OCI-LY7 (cell line): ENCODE measurements at regions not wholly inside any gene's neighbourhood (a gene's known extent, or its start where the extent isn't known, plus 50 kb on each side); places are given as distances from the start of the nearest gene placed in this dataset.

Source experiments
- BruUV-seq: library from RNA; stranded (reverse); fragments of 400-500 nt; replicated peaks from 2 replicates; lab custom pipeline; 2021; lab: Mats Ljungman, UMichigan
- CTCF ChIA-PET: fragments of 300-600 bp; sonication (Branson Sonifier 250); formaldehyde crosslinking; loops from one replicate; lab custom pipeline; 2022; ENCODE audit warnings: antibody characterized with exemption; ENCODE audit not compliant: unreplicated experiment; lab: Charles Lee
- POLR2A ChIA-PET: fragments of 300-600 bp; sonication (Branson Sonifier 250); formaldehyde crosslinking; loops from one replicate; lab custom pipeline; 2022; ENCODE audit warnings: antibody characterized with exemption; lab: Charles Lee
- DNase-seq: peaks from one replicate; pipeline ENCODE4 v3.0.0-alpha.2; 2015; ENCODE audit warnings: low spot score
- H2AFZ ChIP-seq: fragments of 200-600 bp; sonication (generic), shearing (Covaris generic); 2 replicates; pipeline ENCODE4 v1.6.1; 2014; ENCODE audit warnings: mild to moderate bottlenecking, antibody characterized with exemption, low read length, moderate library complexity
- H3K27ac ChIP-seq: fragments of 200-600 bp; sonication (generic); 2 replicates; pipeline ENCODE4 v1.5.1; 2014; ENCODE audit warnings: mixed run types, low read depth, mild to moderate bottlenecking, moderate library complexity, low read length, inconsistent platforms; ENCODE audit not compliant: poor library complexity, severe bottlenecking
- H3K36me3 ChIP-seq: fragments of 200-600 bp; sonication (generic); 2 replicates; pipeline ENCODE4 v1.6.1; 2014; ENCODE audit warnings: mild to moderate bottlenecking, antibody characterized with exemption, low read length, moderate library complexity, mixed read lengths; ENCODE audit not compliant: insufficient read depth
- H3K4me1 ChIP-seq: fragments of 200-600 bp; sonication (generic); 2 replicates; pipeline ENCODE4 v1.5.1; 2014; ENCODE audit warnings: mild to moderate bottlenecking, low read length; ENCODE audit not compliant: insufficient read depth, poor library complexity, severe bottlenecking
- H3K4me2 ChIP-seq: fragments of 200-600 bp; sonication (generic); 2 replicates; pipeline ENCODE4 v1.6.1; 2014; ENCODE audit warnings: mild to moderate bottlenecking, low read length
- H3K4me3 ChIP-seq: fragments of 200-600 bp; sonication (generic); 2 replicates; pipeline ENCODE4 v1.5.1; 2014; ENCODE audit warnings: mild to moderate bottlenecking, low read depth, low read length; ENCODE audit not compliant: poor library complexity, severe bottlenecking
- H3K79me2 ChIP-seq: fragments of 200-600 bp; sonication (generic); 2 replicates; pipeline ENCODE4 v1.6.1; 2016; ENCODE audit warnings: low read depth, mild to moderate bottlenecking, low read length, moderate library complexity, mixed read lengths; ENCODE audit not compliant: insufficient read depth
- H3K9me2 ChIP-seq: fragments of 200-600 bp; sonication (generic); 2 replicates; pipeline ENCODE4 v1.6.1; 2016; ENCODE audit warnings: mild to moderate bottlenecking, low read length, mixed read lengths; ENCODE audit not compliant: insufficient read depth
- H3K9me3 ChIP-seq: fragments of 200-600 bp; sonication (generic); 2 replicates; pipeline ENCODE4 v1.6.1; 2014; ENCODE audit warnings: mild to moderate bottlenecking, mixed run types, low read length, mixed read lengths
- H4K20me1 ChIP-seq: fragments of 200-600 bp; sonication (generic); 2 replicates; pipeline ENCODE4 v1.6.1; 2014; ENCODE audit warnings: mild to moderate bottlenecking, antibody characterized with exemption, low read length, moderate library complexity, mixed read lengths; ENCODE audit not compliant: insufficient read depth
- EZH2phosphoT487 ChIP-seq: fragments of 200-600 bp; sonication (generic); IDR thresholded peaks from 2 replicates; pipeline ENCODE4 v1.6.1; 2018; ENCODE audit warnings: low read depth, borderline replicate concordance, mild to moderate bottlenecking, mixed run types, antibody characterized with exemption, low read length, moderate library complexity, mixed read lengths
- intact Hi-C: fragments of 100-400 bp; cut with micrococcal nuclease; formaldehyde crosslinking; loops from one replicate; pipeline ENCODE4 v1.10.0; 2022; ENCODE audit not compliant: unreplicated experiment
- TF ChIP-seq, protein P1 (sequence below): fragments of 200-600 bp; sonication (generic); conservative IDR thresholded peaks from 2 replicates; pipeline ENCODE4 v1.5.1; 2014; ENCODE audit warnings: mild to moderate bottlenecking, antibody characterized with exemption, low read length, moderate library complexity, mixed read lengths

DNA sequence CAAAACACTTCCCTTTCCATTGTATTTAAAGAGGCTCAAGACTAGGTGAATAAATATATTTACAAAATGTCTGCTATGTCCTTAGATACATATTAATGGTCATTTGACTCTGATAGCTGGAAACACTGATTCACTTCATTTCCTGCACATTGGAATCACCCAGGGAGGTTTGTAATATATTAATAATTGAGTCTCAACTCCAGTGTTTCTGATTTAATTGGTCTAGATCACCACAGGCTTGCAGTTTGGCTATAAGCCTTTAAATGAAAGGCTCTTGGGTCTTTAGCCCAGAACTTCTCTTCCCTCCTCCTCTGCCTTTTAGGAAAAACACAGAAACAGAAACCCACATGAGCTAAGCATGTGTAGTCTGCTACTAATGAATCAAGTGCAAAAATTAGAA is 378.0 kb downstream of the TBC1D4 start:
- Histone ChIP-seq H3K4me2 (no peak overlapping the region), H3K27ac (no peak overlapping the region), H3K79me2 (no peaks in the 10 kb centered on the region), H3K36me3 (no peaks in the 10 kb centered on the region), H3K9me3 (no peaks in the 10 kb centered on the region), H3K9me2 (no peaks in the 10 kb centered on the region), H2AFZ (no peak overlapping the region), H4K20me1 (no peaks in the 10 kb centered on the region), H3K4me1 (no peaks in the 10 kb centered on the region), H3K4me3 (no peak overlapping the region)
- BruUV-seq = no TSS peak
- intact Hi-C loops = no loop called here
- TF ChIP-seq, protein P1, sequence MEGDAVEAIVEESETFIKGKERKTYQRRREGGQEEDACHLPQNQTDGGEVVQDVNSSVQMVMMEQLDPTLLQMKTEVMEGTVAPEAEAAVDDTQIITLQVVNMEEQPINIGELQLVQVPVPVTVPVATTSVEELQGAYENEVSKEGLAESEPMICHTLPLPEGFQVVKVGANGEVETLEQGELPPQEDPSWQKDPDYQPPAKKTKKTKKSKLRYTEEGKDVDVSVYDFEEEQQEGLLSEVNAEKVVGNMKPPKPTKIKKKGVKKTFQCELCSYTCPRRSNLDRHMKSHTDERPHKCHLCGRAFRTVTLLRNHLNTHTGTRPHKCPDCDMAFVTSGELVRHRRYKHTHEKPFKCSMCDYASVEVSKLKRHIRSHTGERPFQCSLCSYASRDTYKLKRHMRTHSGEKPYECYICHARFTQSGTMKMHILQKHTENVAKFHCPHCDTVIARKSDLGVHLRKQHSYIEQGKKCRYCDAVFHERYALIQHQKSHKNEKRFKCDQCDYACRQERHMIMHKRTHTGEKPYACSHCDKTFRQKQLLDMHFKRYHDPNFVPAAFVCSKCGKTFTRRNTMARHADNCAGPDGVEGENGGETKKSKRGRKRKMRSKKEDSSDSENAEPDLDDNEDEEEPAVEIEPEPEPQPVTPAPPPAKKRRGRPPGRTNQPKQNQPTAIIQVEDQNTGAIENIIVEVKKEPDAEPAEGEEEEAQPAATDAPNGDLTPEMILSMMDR = no peak
- no peak for TF ChIP-seq EZH2phosphoT487
- no peak for DNase-seq
- POLR2A ChIA-PET = no interaction called here
- CTCF ChIA-PET = no interaction called here

- no peak overlapping the region for H3K4me3 ChIP-seq
- ChIA-PET POLR2A (interaction anchor here (0.6 to 1.1 kb wide), 2 partner anchors 10 to 19 kb away, joined by 3 to 4 read pairs; no protein-coding TSS in a partner anchor), CTCF (no interaction called here)
- H3K9me2 ChIP-seq = no peaks in the 10 kb centered on the region
- intact Hi-C loops = no loop called here
- no peaks in the 10 kb centered on the region for H3K9me3 ChIP-seq
- TF ChIP-seq, protein P1 = no peak
- no peak for TF ChIP-seq EZH2phosphoT487
- no TSS peak for BruUV-seq
- no peak for DNase-seq
- H3K4me1 ChIP-seq = no peaks in the 10 kb centered on the region
- no peaks in the 10 kb centered on the region for H3K79me2 ChIP-seq
- H3K36me3 ChIP-seq = no peaks in the 10 kb centered on the region
- H3K4me2 ChIP-seq = no peak overlapping the region
- H4K20me1 ChIP-seq = no peaks in the 10 kb centered on the region
- H3K27ac ChIP-seq = no peak overlapping the region
- no peak overlapping the region for H2AFZ ChIP-seq
Measured at GRCh38 chr13:75102001-75102716, 379.8 kb downstream of the TBC1D4 start.

- intact Hi-C loops = no loop called here
- no peaks in the 10 kb centered on the region for H3K9me2 ChIP-seq
- no peak overlapping the region for H2AFZ ChIP-seq
- CTCF ChIA-PET = no interaction called here
- H3K4me3 ChIP-seq = no peak overlapping the region
- no TSS peak for BruUV-seq
- H3K4me2 ChIP-seq = no peak overlapping the region
- no peaks in the 10 kb centered on the region for H3K9me3 ChIP-seq
- TF ChIP-seq EZH2phosphoT487 = no peak
- TF ChIP-seq, protein P1 = no peak
- no peak for DNase-seq
- H3K4me1 ChIP-seq = no peaks in the 10 kb centered on the region
- H4K20me1 ChIP-seq = no peaks in the 10 kb centered on the region
- H3K27ac ChIP-seq = no peak overlapping the region
- H3K36me3 ChIP-seq = no peaks in the 10 kb centered on the region
- no peaks in the 10 kb centered on the region for H3K79me2 ChIP-seq
- POLR2A ChIA-PET = interaction anchor here (1.1 kb wide), 1 partner anchor 10 kb away, joined by 3 read pairs; no protein-coding TSS in a partner anchor
Measured at GRCh38 chr13:75101348-75101747, 380.6 kb downstream of the TBC1D4 start.
